ENCODE measurements at regions not wholly inside any gene's neighbourhood (a gene's known extent, or its start where the extent isn't known, plus 50 kb on each side); places are given as distances from the start of the nearest gene placed in this dataset.

- no peak for TF ChIP-seq HMGXB4 (CRISPR knock-in tag; IDR thresholded peaks at IDR 0.05)
- TF ChIP-seq HDAC3 (IDR thresholded peaks at IDR 0.05; ENCODE audit: borderline replicate concordance, partially characterized antibody), result no peak
Measured at GRCh38 chr3:125675791-125676190, 80.5 kb upstream of the OSBPL11 start.

Data from K562 (cell line).